H1 (cell line): ENCODE measurements at regions not wholly inside any gene's neighbourhood (a gene's known extent, or its start where the extent isn't known, plus 50 kb on each side); places are given as distances from the start of the nearest gene placed in this dataset.

ENCODE experiments used
- CTCF ChIA-PET: fragments of 300-600 bp; sonication (Branson Sonifier 250); formaldehyde crosslinking; loops from one replicate; lab custom pipeline; 2021; ENCODE audit not compliant: partially characterized antibody; lab: Charles Lee
- POLR2A ChIA-PET: fragments of 300-600 bp; sonication (Branson Sonifier 250); formaldehyde crosslinking; loops from one replicate; lab custom pipeline; 2021; ENCODE audit warnings: inconsistent platforms; ENCODE audit not compliant: partially characterized antibody; lab: Charles Lee
- DNase-seq, 2 experiments: peaks; one replicate each; pipeline versions ENCODE4 v3.0.0 to v3.0.0-alpha.2; 2010 to 2022; ENCODE audit warnings: low spot score in 2 of 2, low read depth in 1 of 2, mixed read lengths in 1 of 2
- FAIRE-seq: peaks from 2 replicates; lab custom pipeline; 2011; peaks lifted over from hg19 to GRCh38; lab: Jason Lieb, UNC
- H2AFZ ChIP-seq: 2 replicates; pipeline ENCODE4 v1.8.1; 2012; ENCODE audit warnings: low read length, inconsistent platforms
- H2AK5ac ChIP-seq: 2 replicates; pipeline ENCODE4 v1.6.1; 2013; ENCODE audit warnings: low read depth, low read length
- H2BK120ac ChIP-seq: replicated peaks from 2 replicates; pipeline ENCODE3; 2013; ENCODE audit warnings: low read depth, low read length, inconsistent platforms
- H2BK12ac ChIP-seq: 2 replicates; pipeline ENCODE4 v1.6.1; 2013; ENCODE audit warnings: low read depth, low read length
- H2BK15ac ChIP-seq: 2 replicates; pipeline ENCODE4 v1.6.1; 2013; ENCODE audit warnings: low read length
- H2BK20ac ChIP-seq: 2 replicates; pipeline ENCODE4 v1.6.1; 2013; ENCODE audit warnings: low read length
- H2BK5ac ChIP-seq: 2 replicates; pipeline ENCODE4 v1.6.1; 2013; ENCODE audit warnings: low read depth, low read length
- H3K14ac ChIP-seq: 2 replicates; pipeline ENCODE4 v1.6.1; 2013; ENCODE audit warnings: inconsistent platforms; ENCODE audit not compliant: insufficient read length
- H3K18ac ChIP-seq: 2 replicates; pipeline ENCODE4 v1.6.1; 2013; ENCODE audit warnings: low read length; ENCODE audit errors: extremely low read depth
- H3K23ac ChIP-seq: 2 replicates; pipeline ENCODE4 v1.6.1; 2013; ENCODE audit warnings: inconsistent platforms; ENCODE audit not compliant: insufficient read length
- H3K23me2 ChIP-seq: 2 replicates; pipeline ENCODE4 v1.6.1; 2013; ENCODE audit warnings: low read depth, low read length
- H3K27ac ChIP-seq: 2 replicates; pipeline ENCODE4 v1.6.1; 2011; ENCODE audit warnings: low read depth, low read length, inconsistent platforms
- H3K27me3 ChIP-seq, 4 experiments: replicated peaks in 1 of 4; 1 replicate in 1 of 4; 2 replicates in 3 of 4; pipeline versions ENCODE4 v1.6.1 to v1.8.1; 2011 to 2013; ENCODE audit warnings: low read length in 3 of 4, mild to moderate bottlenecking in 3 of 4, inconsistent platforms in 2 of 4, mixed read lengths in 2 of 4, moderate library complexity in 1 of 4; ENCODE audit not compliant: control insufficient read depth in 3 of 4, insufficient read depth in 3 of 4; ENCODE audit errors: extremely low read depth in 1 of 4
- H3K36me3 ChIP-seq, 4 experiments: 2 replicates each; pipeline versions ENCODE4 v1.6.1 to v1.8.1; 2011 to 2013; ENCODE audit warnings: mild to moderate bottlenecking in 4 of 4, low read length in 3 of 4, moderate library complexity in 2 of 4, control low read depth in 1 of 4, inconsistent platforms in 1 of 4; ENCODE audit not compliant: insufficient read depth in 4 of 4, control insufficient read depth in 2 of 4
- H3K4ac ChIP-seq: replicated peaks from 2 replicates; pipeline ENCODE3; 2013; ENCODE audit warnings: low read length, low read depth, mixed read lengths, inconsistent platforms; ENCODE audit not compliant: insufficient read length
- H3K4me1 ChIP-seq, 4 experiments: replicated peaks in 1 of 4; 1 replicate in 1 of 4; 2 replicates in 3 of 4; pipeline versions ENCODE4 v1.6.1 to v1.8.1; 2011 to 2013; ENCODE audit warnings: low read length in 3 of 4, inconsistent platforms in 2 of 4, mixed read lengths in 1 of 4; ENCODE audit not compliant: insufficient read depth in 4 of 4, control insufficient read depth in 3 of 4
- H3K4me2 ChIP-seq, 2 experiments: 2 replicates each; pipeline versions ENCODE4 v1.6.1 to v1.8.1; 2011 to 2013; ENCODE audit warnings: low read depth in 2 of 2, low read length in 2 of 2, control low read depth in 1 of 2, inconsistent platforms in 1 of 2, mild to moderate bottlenecking in 1 of 2; ENCODE audit not compliant: insufficient read depth in 1 of 2
- H3K4me3 ChIP-seq, 4 experiments: fragments of 200-600, 300-600 bp in 1 of 4; sonication (generic), shearing (Covaris generic), sonication (Bioruptor Twin) in 1 of 4; 2 replicates each; pipeline versions ENCODE4 v1.5.1 to v1.8.1; 2011 to 2016; ENCODE audit warnings: low read length in 4 of 4, low read depth in 3 of 4, control low read depth in 2 of 4, inconsistent platforms in 2 of 4, mild to moderate bottlenecking in 2 of 4, mixed read lengths in 1 of 4, moderate library complexity in 1 of 4; ENCODE audit not compliant: insufficient read depth in 2 of 4; ENCODE audit errors: extremely low read depth in 1 of 4
- H3K56ac ChIP-seq: replicated peaks from 2 replicates; pipeline ENCODE3; 2013; ENCODE audit warnings: low read depth, mild to moderate bottlenecking, mixed read lengths, low read length, inconsistent platforms; ENCODE audit not compliant: insufficient read length
- H3K79me1 ChIP-seq: 2 replicates; pipeline ENCODE4 v1.6.1; 2013; ENCODE audit warnings: low read depth, low read length, control low read depth
- H3K79me2 ChIP-seq, 2 experiments: 2 replicates each; pipeline versions ENCODE4 v1.6.1 to v1.8.1; 2012 to 2013; ENCODE audit warnings: low read length in 2 of 2, mild to moderate bottlenecking in 2 of 2, inconsistent platforms in 1 of 2; ENCODE audit not compliant: insufficient read depth in 2 of 2, control insufficient read depth in 1 of 2
- H3K9ac ChIP-seq, 4 experiments: replicated peaks in 1 of 4; 1 replicate in 1 of 4; 2 replicates in 3 of 4; pipeline versions ENCODE4 v1.6.1 to v1.8.1; 2011 to 2013; ENCODE audit warnings: low read depth in 3 of 4, low read length in 3 of 4, control low read depth in 2 of 4, mild to moderate bottlenecking in 2 of 4, moderate library complexity in 2 of 4, inconsistent platforms in 1 of 4; ENCODE audit errors: extremely low read depth in 1 of 4
- H3K9me3 ChIP-seq, 2 experiments: 2 replicates each; pipeline versions ENCODE4 v1.6.1 to v1.8.1; 2012 to 2013; ENCODE audit warnings: mild to moderate bottlenecking in 2 of 2, moderate library complexity in 2 of 2, control low read depth in 1 of 2, inconsistent platforms in 1 of 2, low read depth in 1 of 2, low read length in 1 of 2, mixed read lengths in 1 of 2; ENCODE audit not compliant: insufficient read depth in 2 of 2
- H4K20me1 ChIP-seq, 2 experiments: replicated peaks in 1 of 2; 2 replicates each; pipeline versions ENCODE3 to v1.8.1; 2011 to 2013; ENCODE audit warnings: inconsistent platforms in 2 of 2, low read length in 2 of 2, mild to moderate bottlenecking in 1 of 2; ENCODE audit not compliant: insufficient read depth in 2 of 2, control insufficient read depth in 1 of 2
- H4K5ac ChIP-seq: 2 replicates; pipeline ENCODE4 v1.6.1; 2013; ENCODE audit warnings: low read length, low read depth, mixed read lengths, inconsistent platforms; ENCODE audit not compliant: insufficient read length
- H4K8ac ChIP-seq: 2 replicates; pipeline ENCODE4 v1.8.0; 2013; ENCODE audit warnings: mild to moderate bottlenecking, moderate library complexity, low read length, inconsistent platforms; ENCODE audit not compliant: insufficient read depth; ENCODE audit errors: extremely low read depth
- H4K91ac ChIP-seq: replicated peaks from 2 replicates; pipeline ENCODE3; 2013; ENCODE audit warnings: low read length, mixed read lengths, inconsistent platforms; ENCODE audit not compliant: insufficient read length
- CBX8 ChIP-seq: fragments of 300-800, 300-1000 bp; sonication (generic); IDR thresholded peaks from 2 replicates; pipeline ENCODE4 v1.7.1; 2016; ENCODE audit warnings: low read depth, low read length, borderline replicate concordance
- EGR1 ChIP-seq: IDR thresholded peaks from 2 replicates; pipeline ENCODE4 v1.6.1; 2011; ENCODE audit warnings: low read depth, low read length, borderline replicate concordance
- EZH2 ChIP-seq: fragments of 200-600 bp; sonication (generic); IDR thresholded peaks from 2 replicates; pipeline ENCODE4 v1.7.1; 2012; ENCODE audit warnings: low read depth, mild to moderate bottlenecking, moderate library complexity, low read length, inconsistent platforms; ENCODE audit not compliant: severe bottlenecking
- MAX ChIP-seq: IDR thresholded peaks from 2 replicates; pipeline ENCODE4 v1.6.1; 2012; ENCODE audit warnings: inconsistent platforms
- POLR2A ChIP-seq, 2 experiments: IDR thresholded peaks; 1 replicate in 1 of 2; 2 replicates in 1 of 2; pipeline ENCODE4 v1.6.1; 2011; ENCODE audit warnings: low read depth in 2 of 2, low read length in 2 of 2, mild to moderate bottlenecking in 2 of 2; ENCODE audit errors: control extremely low read depth in 1 of 2
- SP1 ChIP-seq: IDR thresholded peaks from 2 replicates; pipeline ENCODE4 v1.6.1; 2011; ENCODE audit warnings: low read depth, low read length
- SUZ12 ChIP-seq: fragments of 200-600 bp; sonication (generic); IDR thresholded peaks from 2 replicates; pipeline ENCODE4 v1.6.1; 2012; ENCODE audit warnings: mild to moderate bottlenecking, inconsistent platforms, low read length, moderate library complexity, mixed read lengths
- WGBS, 2 experiments: shearing (Covaris generic) in 1 of 2; methylation state at CpG; one replicate each; pipeline versions ENCODE4 v1.1.6 to v1.1.7; 2013 to 2015; ENCODE audit warnings: low lambda C conversion rate in 2 of 2, mixed read lengths in 2 of 2, inconsistent platforms in 1 of 2, low coverage in 1 of 2, missing lambda C conversion rate in 1 of 2; ENCODE audit not compliant: insufficient replicate concordance in 2 of 2, insufficient coverage in 1 of 2, insufficient read length in 1 of 2; ENCODE audit errors: extremely low coverage in 1 of 2, missing lambda C conversion rate in 1 of 2; 5-methylcytosine and 5-hydroxymethylcytosine counted together

DNA sequence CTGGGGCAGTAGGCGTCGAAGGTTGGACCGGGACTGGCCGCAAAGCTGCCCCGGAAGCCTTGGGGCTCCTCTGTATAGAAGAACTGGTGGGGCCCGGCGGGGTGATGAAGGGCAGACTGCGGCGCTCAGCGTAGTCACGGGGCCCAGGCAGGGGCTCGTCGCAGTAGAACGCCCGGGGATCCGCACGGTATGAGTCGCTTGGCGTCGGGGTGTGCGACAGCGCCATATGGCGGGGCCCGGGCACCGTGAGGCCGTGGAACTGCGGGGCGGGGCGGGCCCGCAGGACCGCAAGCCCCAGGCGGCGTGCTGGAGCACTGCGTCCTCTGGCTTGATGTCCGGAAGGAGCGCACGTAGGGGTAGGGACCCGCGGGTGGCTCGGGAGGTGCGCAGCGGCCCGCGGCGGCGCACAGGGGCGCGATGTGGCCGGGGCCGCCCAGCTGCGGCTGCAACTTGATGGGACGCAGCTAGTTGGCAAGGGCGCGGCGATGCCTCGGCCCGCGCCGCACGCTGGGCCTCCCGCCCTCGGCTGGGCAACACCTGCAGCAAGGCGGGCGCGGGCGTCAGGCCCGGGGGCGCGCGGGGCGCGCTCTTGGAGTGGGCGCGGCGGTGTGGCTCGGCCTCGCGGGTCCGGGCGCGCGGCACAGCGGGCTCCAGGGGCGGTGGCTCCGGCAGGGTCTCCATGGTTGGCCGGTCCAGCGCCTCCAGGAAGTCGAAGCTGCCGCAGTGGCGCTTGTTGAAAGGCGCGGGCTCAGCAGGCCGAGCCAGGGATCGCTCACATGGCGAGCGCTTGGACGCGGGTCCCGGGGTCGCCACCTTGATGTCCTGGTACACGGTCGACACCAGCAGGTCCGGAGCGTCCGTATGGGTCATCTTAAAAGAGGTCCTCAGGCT lies 251.4 kb downstream of the ANKRD30B start:
- H4K8ac ChIP-seq, result no peak overlapping the region
- no peak overlapping the region for H3K9ac ChIP-seq
- no peak overlapping the region for H2AK5ac ChIP-seq
- POLR2A ChIA-PET, result no interaction called here
- H2BK5ac ChIP-seq, result no peak overlapping the region
- H3K18ac ChIP-seq, result no peak overlapping the region
- no peaks in the 10 kb centered on the region for H3K79me1 ChIP-seq
- no peak overlapping the region for H3K4me3 ChIP-seq
- TF ChIP-seq SP1 (no peak), EZH2 (no peak), CBX8 (no peak), POLR2A (IDR thresholded peaks at IDR 0.05; ENCODE audit: control extremely low read depth in 1 of 2, low read depth in 2 of 2, low read length in 2 of 2) (no peak), MAX (no peak), EGR1 (no peak), SUZ12 (no peak)
- TF ChIP-seq, all 59 proteins: peak for 0
- Histone ChIP-seq H2BK20ac (no peak overlapping the region), H2BK15ac (no peak overlapping the region), H3K23me2 (no peaks in the 10 kb centered on the region), H2BK12ac (no peak overlapping the region), H3K79me2 (no peaks in the 10 kb centered on the region), H2AFZ (no peak overlapping the region), H3K27me3 (no peaks in the 10 kb centered on the region), H3K27ac (no peak overlapping the region), H4K5ac (no peak overlapping the region), H3K36me3 (peaks cover 0 to 7% (median 0%) of the 10 kb centered on the region in 4 experiments; a peak in 1 of 8 replicates), H3K4me1 (no peaks in the 10 kb centered on the region), H3K14ac (no peak overlapping the region), H3K4me2 (no peak overlapping the region), H4K91ac (no peak overlapping the region), H3K9me3 (peaks cover 9 to 82% of the 10 kb centered on the region in 2 experiments; a peak in 2 of 4 replicates), H3K4ac (no peak overlapping the region), H4K20me1 (no peaks in the 10 kb centered on the region), H2BK120ac (no peak overlapping the region), H3K56ac (no peak overlapping the region), H3K23ac (no peak overlapping the region)
- CTCF ChIA-PET, result no interaction called here
- DNase-seq (peak in 1 of 2 experiments; percentile 55), FAIRE-seq (no peak)
- 98% methylated on average over 74 of the region's 105 CpGs; no CpG with 5 or more reads in 1 of the 2 experiments for WGBS, 2 experiments
